ENCODE measurements at regions not wholly inside any gene's neighbourhood (a gene's known extent, or its start where the extent isn't known, plus 50 kb on each side); places are given as distances from the start of the nearest gene placed in this dataset.

GRCh38 chr10:111247781-111248389, 171.1 kb downstream of the ADRA2A start:
- TF ChIP-seq POLR2AphosphoS5 (IDR thresholded peaks at IDR 0.05) (no peak), EP300 (IDR thresholded peaks at IDR 0.05) (no peak), POLR2A (IDR thresholded peaks at IDR 0.05) (no peak), CTCF (IDR thresholded peaks at IDR 0.05) (no peak)
- H3K27me3 ChIP-seq: peaks cover 2% of the 10 kb centered on the region
- H3K4me1 ChIP-seq: no peaks in the 10 kb centered on the region
- H3K4me3 ChIP-seq: no peak overlapping the region
- DNase-seq (ENCODE audit: low spot score in 2 of 2): no peak
- H3K9me3 ChIP-seq: no peaks in the 10 kb centered on the region
- WGBS: 80% methylated on average over 6 of the region's 6 CpGs
- no peak overlapping the region for H3K27ac ChIP-seq
- H3K36me3 ChIP-seq: no peaks in the 10 kb centered on the region

GRCh38 chr10:111249925-111250324, 173.1 kb downstream of the ADRA2A start:
- no peaks in the 10 kb centered on the region for H3K36me3 ChIP-seq

GRCh38 chr10:111261081-111261615, 184.3 kb downstream of the ADRA2A start:
- Histone ChIP-seq H3K27ac (no peak overlapping the region), H3K4me1 (no peaks in the 10 kb centered on the region), H3K4me3 (no peak overlapping the region), H3K9me3 (no peaks in the 10 kb centered on the region), H3K27me3 (peaks cover 10% of the 10 kb centered on the region), H3K36me3 (no peaks in the 10 kb centered on the region)
- TF ChIP-seq POLR2A (IDR thresholded peaks at IDR 0.05): no peak
- no peak for TF ChIP-seq POLR2AphosphoS5 (IDR thresholded peaks at IDR 0.05)
- DNase-seq (ENCODE audit: low spot score in 2 of 2): no peak
- WGBS: 38% methylated on average over 2 of the region's 2 CpGs

More at GRCh38 chr10:111249925-111250324, 173.1 kb downstream of the ADRA2A start:
- peaks cover 2% of the 10 kb centered on the region for H3K27me3 ChIP-seq
- WGBS: 75% methylated on average over 1 of the region's 1 CpG
- no peak overlapping the region for H3K27ac ChIP-seq
- no peak for TF ChIP-seq EP300 (IDR thresholded peaks at IDR 0.05)
- TF ChIP-seq POLR2AphosphoS5 (IDR thresholded peaks at IDR 0.05): no peak
- TF ChIP-seq POLR2A (IDR thresholded peaks at IDR 0.05): no peak
- no peak for TF ChIP-seq CTCF (IDR thresholded peaks at IDR 0.05)
- H3K4me1 ChIP-seq: no peaks in the 10 kb centered on the region
- no peaks in the 10 kb centered on the region for H3K9me3 ChIP-seq
- DNase-seq (ENCODE audit: low spot score in 2 of 2): no peak
- no peak overlapping the region for H3K4me3 ChIP-seq

GRCh38 chr10:111265341-111265740, 188.5 kb downstream of the ADRA2A start:
- TF ChIP-seq POLR2A (IDR thresholded peaks at IDR 0.05): no peak
- TF ChIP-seq POLR2AphosphoS5 (IDR thresholded peaks at IDR 0.05): no peak
- no peak for TF ChIP-seq CTCF (IDR thresholded peaks at IDR 0.05)
- no peak for TF ChIP-seq EP300 (IDR thresholded peaks at IDR 0.05)
- DNase-seq (ENCODE audit: low spot score in 2 of 2): no peak
- WGBS: 81% methylated on average over 1 of the region's 1 CpG

GRCh38 chr10:111266165-111266564, 189.3 kb downstream of the ADRA2A start:
- DNase-seq (ENCODE audit: low spot score in 2 of 2): no peak
- no peak overlapping the region for H3K27ac ChIP-seq
- H3K27me3 ChIP-seq: peaks cover 12% of the 10 kb centered on the region
- H3K36me3 ChIP-seq: no peaks in the 10 kb centered on the region
- no peaks in the 10 kb centered on the region for H3K4me1 ChIP-seq
- no peaks in the 10 kb centered on the region for H3K9me3 ChIP-seq
- TF ChIP-seq POLR2AphosphoS5 (IDR thresholded peaks at IDR 0.05) (no peak), EP300 (IDR thresholded peaks at IDR 0.05) (no peak), POLR2A (IDR thresholded peaks at IDR 0.05) (no peak), CTCF (IDR thresholded peaks at IDR 0.05) (no peak)
- H3K4me3 ChIP-seq: no peak overlapping the region

More at GRCh38 chr10:111265341-111265740, 188.5 kb downstream of the ADRA2A start:
- H3K4me1 ChIP-seq: no peaks in the 10 kb centered on the region
- no peak overlapping the region for H3K27ac ChIP-seq
- peaks cover 16% of the 10 kb centered on the region for H3K27me3 ChIP-seq
- no peaks in the 10 kb centered on the region for H3K9me3 ChIP-seq
- no peak overlapping the region for H3K4me3 ChIP-seq
- H3K36me3 ChIP-seq: no peaks in the 10 kb centered on the region
